ENCODE measurements at regions not wholly inside any gene's neighbourhood (a gene's known extent, or its start where the extent isn't known, plus 50 kb on each side); places are given as distances from the start of the nearest gene placed in this dataset.

GRCh38 chr2:37550190-37550589, 121.3 kb downstream of the CDC42EP3 start:
- DNase-seq, result no peak

GRCh38 chr2:37551783-37552182, 119.7 kb downstream of the CDC42EP3 start:
- no peak for DNase-seq

- no peak for DNase-seq
Observed at GRCh38 chr2:37552339-37552738, 119.1 kb downstream of the CDC42EP3 start.

- DNase-seq, result no peak
Observed at GRCh38 chr2:37553411-37554154, 117.9 kb downstream of the CDC42EP3 start.

- no peak for DNase-seq
Observed at GRCh38 chr2:37554155-37554510, 117.3 kb downstream of the CDC42EP3 start.

- no peak for DNase-seq
Observed at GRCh38 chr2:37554687-37555086, 116.8 kb downstream of the CDC42EP3 start.

- no peak for DNase-seq
Observed at GRCh38 chr2:37555457-37555856, 116.0 kb downstream of the CDC42EP3 start.

- DNase-seq, result no peak
Observed at GRCh38 chr2:37556256-37556655, 115.2 kb downstream of the CDC42EP3 start.

GRCh38 chr2:37558623-37559022, 112.8 kb downstream of the CDC42EP3 start:
- no peak for DNase-seq

GRCh38 chr2:37560241-37560848, 111.1 kb downstream of the CDC42EP3 start:
- DNase-seq, result no peak

GRCh38 chr2:37560863-37561614, 110.4 kb downstream of the CDC42EP3 start:
- DNase-seq, result no peak

GRCh38 chr2:37561615-37562569, 109.5 kb downstream of the CDC42EP3 start:
- DNase-seq, result peak; percentile 55

GRCh38 chr2:37563375-37564015, 107.9 kb downstream of the CDC42EP3 start:
- no peak for DNase-seq

GRCh38 chr2:37564356-37564755, 107.1 kb downstream of the CDC42EP3 start:
- DNase-seq, result no peak

GRCh38 chr2:37566517-37566981, 104.9 kb downstream of the CDC42EP3 start:
- no peak for DNase-seq

- DNase-seq, result peak; percentile 17
Observed at GRCh38 chr2:37568565-37568964, 102.9 kb downstream of the CDC42EP3 start.

GRCh38 chr2:37569131-37569823, 102.2 kb downstream of the CDC42EP3 start:
- DNase-seq, result no peak

- DNase-seq, result no peak
Observed at GRCh38 chr2:37569986-37570679, 101.3 kb downstream of the CDC42EP3 start.

GRCh38 chr2:37570773-37571586, 100.5 kb downstream of the CDC42EP3 start:
- peak; percentile 70 for DNase-seq

GRCh38 chr2:37571587-37572136, 99.8 kb downstream of the CDC42EP3 start:
- DNase-seq, result no peak
